Activated naive CD4-positive, alpha-beta T cell treated with anti-CD3 and anti-CD28 coated beads, Interleukin-2, amount 50 U/mL, for 72 hours (primary cell): ENCODE measurements at regions not wholly inside any gene's neighbourhood (a gene's known extent, or its start where the extent isn't known, plus 50 kb on each side); places are given as distances from the start of the nearest gene placed in this dataset.

Experiments
- ATAC-seq, 2 donors: fragments of 150-1000 bp; cut with Tn5 transposase; 2 replicates each; pipeline ENCODE4 v1.10.0; 2021; ENCODE audit warnings: mild to moderate bottlenecking in 2 of 2, moderate library complexity in 2 of 2
- DNase-seq, 2 donors: peaks; one replicate each; pipeline ENCODE4 v3.0.0; 2021 to 2022; ENCODE audit warnings: low spot score in 2 of 2
- H3K27ac Mint-ChIP-seq, 2 donors: one replicate each; pipeline ENCODE4 v1.8.0; 2022; ENCODE audit warnings: mild to moderate bottlenecking in 2 of 2, mixed read lengths in 2 of 2
- H3K36me3 Mint-ChIP-seq, 2 donors: one replicate each; pipeline ENCODE4 v1.8.0; 2022; ENCODE audit warnings: mixed read lengths in 2 of 2
- H3K9me3 Mint-ChIP-seq, 2 donors: one replicate each; pipeline ENCODE4 v1.8.0; 2022; ENCODE audit warnings: mixed read lengths in 2 of 2

DNA sequence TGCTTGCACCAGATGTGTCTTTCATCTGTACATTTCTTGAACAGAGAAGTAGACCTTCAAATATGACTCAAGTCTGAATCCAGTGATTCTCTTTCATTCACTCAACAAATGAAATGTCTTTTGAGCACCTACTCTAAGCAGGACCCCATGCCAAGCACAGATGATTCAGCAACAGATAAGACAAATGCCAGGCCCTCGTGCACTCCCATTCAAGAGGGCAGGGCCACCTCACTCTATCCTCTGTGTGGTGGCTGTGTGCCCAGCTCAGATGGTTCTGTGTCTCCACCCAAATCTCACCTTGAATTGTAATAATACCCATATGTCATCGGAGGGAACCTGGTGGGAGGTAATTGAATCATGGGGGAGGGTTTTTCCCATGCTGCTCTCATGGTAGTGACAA lies 74.1 kb upstream of the NKD1 start:
- peak overlapping the region; percentile 77 to 83 for H3K27ac Mint-ChIP-seq
- no peaks in the 10 kb centered on the region for H3K36me3 Mint-ChIP-seq
- DNase-seq (peak in 1 of 2 donors; percentile 20), ATAC-seq (peak; percentile 79 to 83)
- no peaks in the 10 kb centered on the region for H3K9me3 Mint-ChIP-seq

DNA sequence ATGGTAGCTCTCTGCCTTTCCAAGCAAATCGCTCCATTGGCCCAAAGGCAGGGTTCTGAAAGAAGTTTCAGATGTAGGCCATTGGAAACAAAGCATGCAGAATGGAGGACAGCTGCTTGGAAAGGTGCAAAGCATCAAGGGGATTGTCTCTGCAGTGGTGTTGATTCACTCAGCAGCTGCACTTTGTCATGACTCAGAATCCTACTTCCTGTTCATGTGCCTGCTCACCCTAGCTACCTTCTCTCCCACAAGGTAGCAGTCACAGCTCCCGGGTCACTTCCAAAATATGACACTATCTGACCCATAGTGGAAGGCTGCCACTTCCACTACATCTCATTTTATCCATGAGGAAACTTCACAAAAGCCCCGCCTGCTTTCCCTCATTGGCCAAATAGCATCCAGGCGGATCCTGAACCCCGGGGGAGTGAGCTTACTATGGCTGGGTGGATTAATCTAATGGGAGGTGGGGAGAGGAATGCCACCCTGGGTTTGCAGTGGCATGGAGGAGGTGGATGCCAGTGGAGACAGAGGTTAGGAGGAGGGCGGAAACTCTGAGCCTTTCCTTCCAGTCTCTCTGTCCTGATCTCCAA lies 74.7 kb upstream of the NKD1 start:
- Mint-ChIP-seq H3K9me3 (no peaks in the 10 kb centered on the region), H3K27ac (peak overlapping the region; percentile 77 to 83), H3K36me3 (no peaks in the 10 kb centered on the region)
- ATAC-seq (peak; percentile 80 to 87), DNase-seq (peak in 1 of 2 donors; percentile 25)

DNA sequence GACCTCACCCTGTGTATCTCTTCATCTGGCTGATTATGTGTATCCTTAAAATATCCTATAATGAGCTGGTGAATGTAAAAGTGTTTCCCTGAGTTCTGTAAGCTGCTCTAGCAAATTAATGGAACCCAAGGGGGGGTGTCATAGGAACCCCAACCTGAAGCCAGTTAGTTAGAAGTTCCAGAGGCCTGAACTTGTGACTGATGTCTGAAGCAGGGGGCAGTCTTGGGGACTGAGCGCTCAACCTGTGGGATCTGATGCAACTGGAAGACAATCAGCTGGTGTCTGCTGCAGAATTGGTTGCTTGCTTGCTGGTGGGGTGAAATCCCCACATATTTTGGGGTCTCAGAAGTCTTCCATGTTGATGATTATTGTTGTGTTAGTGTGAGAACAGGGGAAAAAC lies 75.7 kb upstream of the NKD1 start:
- DNase-seq, result no peak
- Mint-ChIP-seq H3K27ac (no peak overlapping the region), H3K9me3 (no peaks in the 10 kb centered on the region), H3K36me3 (no peaks in the 10 kb centered on the region)
- ATAC-seq, result no peak

DNA sequence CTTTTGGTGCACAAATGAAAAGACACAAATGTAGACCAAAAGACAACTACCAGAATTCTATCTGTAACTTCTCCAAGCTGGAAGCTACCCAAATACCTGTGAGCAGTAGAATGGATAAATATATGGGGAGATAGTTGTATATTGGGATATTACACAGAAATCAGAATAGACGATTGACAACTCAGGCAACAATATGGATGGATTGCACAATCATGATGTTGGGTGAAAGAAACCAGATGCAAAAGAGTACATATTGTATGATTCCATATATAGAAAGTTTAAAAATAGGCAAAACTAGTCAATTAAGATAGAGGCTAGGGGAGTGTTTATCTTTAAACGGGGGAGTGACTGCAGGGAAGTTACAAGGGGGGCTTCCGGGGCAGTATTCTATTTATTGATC lies 77.5 kb upstream of the NKD1 start:
- DNase-seq, result no peak
- H3K9me3 Mint-ChIP-seq, result no peaks in the 10 kb centered on the region
- H3K27ac Mint-ChIP-seq, result no peak overlapping the region
- no peaks in the 10 kb centered on the region for H3K36me3 Mint-ChIP-seq
- ATAC-seq, result no peak

- H3K36me3 Mint-ChIP-seq, result no peaks in the 10 kb centered on the region
- no peak for DNase-seq
- ATAC-seq, result no peak
- no peaks in the 10 kb centered on the region for H3K9me3 Mint-ChIP-seq
- H3K27ac Mint-ChIP-seq, result no peak overlapping the region
Measured at GRCh38 chr16:50469744-50470321, 78.4 kb upstream of the NKD1 start.

DNA sequence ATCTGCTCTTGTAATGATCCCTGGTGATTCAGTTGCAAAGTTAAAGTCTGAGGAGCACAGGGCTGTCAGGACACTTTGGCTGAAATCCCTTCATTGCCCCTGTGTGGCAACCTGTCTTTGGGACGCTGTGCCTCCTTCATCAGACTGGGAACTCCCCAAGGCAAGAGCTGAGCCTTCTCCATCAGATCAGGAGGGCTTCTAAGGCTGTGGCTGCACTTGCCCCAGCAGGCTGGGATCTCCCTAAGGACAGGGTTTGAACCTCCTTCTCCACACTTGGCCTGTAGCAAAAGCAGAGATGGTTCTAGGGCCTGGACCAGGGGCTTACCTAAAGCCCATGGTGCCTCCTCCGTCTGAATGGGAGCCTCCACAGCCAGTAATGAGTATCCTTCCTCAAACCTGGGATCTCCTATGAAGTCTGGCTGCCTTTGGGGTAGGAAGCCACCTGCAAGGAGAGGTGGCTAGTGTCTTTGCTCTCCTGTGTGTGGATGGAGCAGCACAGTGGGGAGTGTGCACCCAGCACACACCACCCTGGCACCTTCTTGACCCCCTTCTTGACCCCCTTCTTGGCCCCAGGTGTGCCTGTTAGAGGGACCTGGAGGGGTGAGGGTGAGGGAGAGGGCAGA lies 79.0 kb upstream of the NKD1 start:
- ATAC-seq (no peak), DNase-seq (no peak)
- no peaks in the 10 kb centered on the region for H3K9me3 Mint-ChIP-seq
- no peaks in the 10 kb centered on the region for H3K36me3 Mint-ChIP-seq
- H3K27ac Mint-ChIP-seq, result no peak overlapping the region

DNA sequence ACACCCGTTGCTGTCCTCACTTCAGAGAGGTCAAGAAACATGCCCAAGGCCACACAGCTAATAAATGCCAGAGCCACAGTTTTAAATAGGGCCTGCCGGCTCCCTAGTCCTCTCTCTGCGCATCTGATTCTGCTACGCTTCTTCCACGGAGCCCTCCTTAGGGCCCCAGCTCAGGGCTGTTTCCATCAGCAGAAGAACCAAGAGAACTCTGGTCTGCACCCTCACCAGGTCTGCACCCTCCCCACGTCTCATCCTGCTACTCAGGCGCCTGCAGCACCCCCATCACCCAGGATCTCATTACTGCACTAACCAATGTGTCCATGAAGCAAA lies 79.5 kb upstream of the NKD1 start:
- Mint-ChIP-seq H3K36me3 (no peaks in the 10 kb centered on the region), H3K27ac (peak overlapping the region; percentile 55 to 68), H3K9me3 (no peaks in the 10 kb centered on the region)
- ATAC-seq (no peak), DNase-seq (no peak)

DNA sequence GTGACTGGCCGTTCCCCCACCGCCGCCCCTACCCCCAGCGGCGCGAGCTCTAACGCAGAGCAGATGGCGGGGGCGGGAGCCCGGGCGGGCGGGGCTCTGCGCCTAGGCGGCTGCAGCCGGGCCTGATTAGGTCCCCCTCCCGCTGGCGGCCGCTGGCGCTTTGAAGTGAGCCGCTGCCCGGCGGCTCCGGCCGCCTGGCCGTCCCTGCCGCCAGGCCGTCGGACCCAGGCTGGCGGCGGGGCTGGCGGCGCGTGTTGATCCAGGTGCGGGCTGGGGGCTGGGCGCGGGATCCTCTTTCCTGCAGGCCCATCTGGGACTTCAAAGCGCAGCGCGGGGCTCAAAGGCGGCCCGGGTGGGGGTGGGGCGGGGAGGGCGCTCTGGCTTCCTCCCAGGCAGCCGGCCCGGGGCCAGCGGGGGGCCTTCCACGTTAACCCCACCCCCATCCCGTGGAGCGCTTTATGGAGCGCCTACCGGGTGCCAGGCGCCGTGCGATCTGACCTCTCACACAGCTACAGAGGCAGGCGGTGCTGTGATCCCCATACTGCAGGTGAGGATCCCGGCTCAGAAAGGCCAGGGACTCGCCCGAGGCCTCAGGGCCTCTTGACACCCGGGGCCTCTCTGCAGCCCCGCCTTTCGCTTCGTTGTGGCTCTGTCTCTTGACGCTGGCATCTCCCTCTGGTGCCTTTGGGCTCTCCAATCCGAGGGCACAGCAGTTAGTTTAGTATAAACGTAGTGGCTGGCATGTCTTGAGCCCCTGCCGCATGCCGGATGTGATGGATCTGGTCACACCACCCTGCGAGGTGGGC lies 80.0 kb upstream of the NKD1 start:
- no peaks in the 10 kb centered on the region for H3K36me3 Mint-ChIP-seq
- peak in 1 of 2 donors; percentile 22 for DNase-seq
- H3K27ac Mint-ChIP-seq, result peak overlapping the region; percentile 55 to 68
- H3K9me3 Mint-ChIP-seq, result no peaks in the 10 kb centered on the region
- ATAC-seq, result peak; percentile 41 to 68

DNA sequence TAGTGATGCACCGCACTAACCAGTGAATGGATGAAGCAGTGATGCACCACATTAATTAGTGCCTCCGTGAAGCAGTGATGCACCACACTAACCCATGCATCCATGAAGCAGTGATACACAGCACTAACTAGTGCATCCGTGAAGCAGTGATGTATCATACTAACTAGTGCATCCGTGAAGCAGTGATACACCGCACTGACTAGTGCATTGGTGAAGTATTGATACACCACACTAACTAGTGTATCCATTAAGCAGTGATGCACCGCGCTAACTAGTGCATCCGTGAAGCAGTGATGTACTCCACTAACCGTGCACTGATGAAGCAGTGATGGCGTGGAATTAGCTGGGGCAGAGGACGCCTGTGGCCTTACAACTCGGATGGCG lies 80.6 kb upstream of the NKD1 start:
- ATAC-seq (peak in 1 of 2 donors; percentile 32), DNase-seq (no peak)
- H3K36me3 Mint-ChIP-seq, result no peaks in the 10 kb centered on the region
- H3K27ac Mint-ChIP-seq, result no peak overlapping the region
- no peaks in the 10 kb centered on the region for H3K9me3 Mint-ChIP-seq

GRCh38 chr16:50466170-50466569 lies 82.0 kb upstream of the NKD1 start:
- no peaks in the 10 kb centered on the region for H3K9me3 Mint-ChIP-seq
- no peaks in the 10 kb centered on the region for H3K36me3 Mint-ChIP-seq
- no peak for DNase-seq
- ATAC-seq, result no peak
- H3K27ac Mint-ChIP-seq, result no peak overlapping the region

GRCh38 chr16:50464325-50465290 lies 83.6 kb upstream of the NKD1 start:
- peak in 1 of 2 donors; percentile 31 for DNase-seq
- peak overlapping the region in 1 of 2 donors; percentile 11 for H3K27ac Mint-ChIP-seq

DNA sequence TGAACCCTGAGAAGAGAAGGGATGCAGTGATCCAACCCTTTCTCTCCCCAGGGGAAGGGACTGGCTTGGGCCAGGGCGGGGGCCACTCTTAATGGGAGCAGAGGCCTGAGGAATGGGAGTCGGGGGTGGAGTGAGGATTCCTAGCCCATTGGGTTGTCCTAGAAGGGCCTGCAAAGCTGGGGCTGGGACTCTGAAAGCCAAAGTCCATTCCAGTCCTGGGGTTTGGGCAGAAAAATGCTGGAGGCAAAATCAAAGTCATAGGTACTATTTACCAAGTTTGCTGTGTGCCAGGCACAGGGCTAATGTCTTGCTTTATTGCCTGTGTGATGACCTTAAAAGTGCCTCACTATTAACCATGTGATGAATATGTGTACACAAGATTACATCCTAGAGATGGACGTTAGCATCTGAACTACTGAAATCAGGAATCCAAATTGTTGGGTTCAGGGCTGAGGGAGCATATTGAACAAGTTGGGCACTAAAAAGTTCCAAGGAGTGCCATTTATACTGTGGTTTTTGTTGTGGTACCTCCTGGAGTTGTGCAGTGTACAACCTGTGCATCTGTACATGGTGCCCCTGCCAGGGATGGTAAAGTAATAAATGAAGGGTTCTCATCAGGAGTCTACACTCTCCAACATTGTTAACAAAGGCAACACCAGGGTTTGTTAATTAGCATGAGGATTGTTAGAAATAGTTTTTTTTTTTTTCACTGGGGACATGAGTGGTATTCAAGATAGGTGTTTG lies 84.4 kb upstream of the NKD1 start:
- Mint-ChIP-seq H3K9me3 (no peaks in the 10 kb centered on the region), H3K36me3 (no peaks in the 10 kb centered on the region), H3K27ac (peak overlapping the region in 1 of 2 donors; percentile 11)
- no peak for ATAC-seq
- no peak for DNase-seq

More at GRCh38 chr16:50464325-50465290, 83.6 kb upstream of the NKD1 start:
- Mint-ChIP-seq H3K36me3 (no peaks in the 10 kb centered on the region), H3K9me3 (no peaks in the 10 kb centered on the region)
- no peak for ATAC-seq

- no peak for ATAC-seq
- Mint-ChIP-seq H3K9me3 (no peaks in the 10 kb centered on the region), H3K36me3 (no peaks in the 10 kb centered on the region), H3K27ac (peak overlapping the region in 1 of 2 donors; percentile 55)
- peak in 1 of 2 donors; percentile 33 for DNase-seq
Measured at GRCh38 chr16:50462793-50463507, 85.2 kb upstream of the NKD1 start.

DNA sequence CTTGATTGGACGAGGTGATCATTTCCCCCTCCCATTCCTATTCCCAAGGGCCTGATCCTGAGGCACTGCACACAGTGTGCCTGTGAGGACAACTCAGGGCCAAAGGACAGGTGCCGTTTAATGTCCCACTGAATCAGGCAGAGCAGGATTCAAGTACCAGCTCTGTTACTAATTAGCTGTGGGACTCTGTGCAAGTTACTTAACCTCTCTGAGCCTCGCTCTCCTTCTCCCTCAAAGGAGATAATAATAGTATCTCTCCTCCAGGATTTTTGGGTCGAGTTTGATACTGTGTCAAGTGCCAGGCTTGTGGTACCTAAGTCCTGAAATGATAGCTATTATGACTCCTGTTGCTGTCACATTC lies 86.8 kb upstream of the NKD1 start:
- no peak for DNase-seq
- no peak for ATAC-seq
- no peak overlapping the region for H3K27ac Mint-ChIP-seq
- no peaks in the 10 kb centered on the region for H3K9me3 Mint-ChIP-seq
- no peaks in the 10 kb centered on the region for H3K36me3 Mint-ChIP-seq
